ENCODE measurements at regions not wholly inside any gene's neighbourhood (a gene's known extent, or its start where the extent isn't known, plus 50 kb on each side); places are given as distances from the start of the nearest gene placed in this dataset.
"Not testable (repeated sequence)": the region's sequence is repeated elsewhere in the genome, so short reads cannot be mapped to it uniquely, and the experiment has no call there.

DNA sequence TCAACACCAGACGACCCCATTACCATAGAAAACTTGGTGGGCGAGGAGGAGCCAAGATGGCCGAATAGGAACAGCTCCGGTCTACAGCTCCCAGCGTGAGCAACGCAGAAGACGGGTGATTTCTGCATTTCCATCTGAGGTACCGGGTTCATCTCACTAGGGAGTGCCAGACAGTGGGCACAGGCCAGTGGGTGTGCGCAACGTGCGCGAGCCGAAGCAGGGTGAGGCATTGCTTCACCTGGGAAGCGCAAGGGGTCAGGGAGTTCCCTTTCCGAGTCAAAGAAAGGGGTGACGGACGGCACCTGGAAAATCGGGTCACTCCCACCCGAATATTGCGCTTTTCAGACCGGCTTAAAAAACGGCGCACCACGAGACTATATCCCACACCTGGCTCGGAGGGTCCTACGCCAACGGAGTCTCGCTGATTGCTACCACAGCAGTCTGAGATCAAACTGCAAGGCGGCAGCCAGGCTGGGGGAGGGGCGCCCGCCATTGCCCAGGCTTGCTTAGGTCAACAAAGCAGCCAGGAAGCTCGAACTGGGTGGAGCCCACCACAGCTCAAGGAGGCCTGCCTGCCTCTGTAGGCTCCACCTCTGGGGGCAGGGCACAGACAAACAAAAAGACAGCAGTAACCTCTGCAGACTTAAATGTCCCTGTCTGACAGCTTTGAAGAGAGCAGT lies 2000.1 kb upstream of the CELF4 start:
- not testable (repeated sequence) for TF ChIP-seq CTCF (IDR thresholded peaks at IDR 0.05; ENCODE audit: low read length); EZH2 (IDR thresholded peaks at IDR 0.05; ENCODE audit: borderline replicate concordance, low read length)
